ENCODE measurements at regions not wholly inside any gene's neighbourhood (a gene's known extent, or its start where the extent isn't known, plus 50 kb on each side); places are given as distances from the start of the nearest gene placed in this dataset.

DNA sequence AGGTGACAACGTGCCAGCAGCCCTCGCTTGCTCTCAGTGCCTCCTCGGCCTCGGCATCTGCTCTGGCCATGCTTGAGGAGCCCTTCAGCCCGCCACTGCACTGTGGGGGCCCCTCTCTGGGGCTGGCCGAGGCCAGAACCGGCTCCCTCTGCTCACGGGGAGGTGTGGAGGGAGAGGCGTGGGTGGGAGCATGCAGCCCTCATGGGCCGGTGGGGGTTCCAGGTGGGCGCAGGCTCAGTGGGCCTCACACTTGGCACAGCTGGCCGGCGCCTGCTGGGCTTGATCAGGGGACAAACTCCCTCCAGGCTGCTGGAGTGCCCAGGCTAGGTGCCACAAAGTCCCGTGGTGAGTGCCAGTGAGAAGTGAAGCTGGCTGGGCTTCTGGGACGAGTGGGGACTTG lies 566.6 kb upstream of the ID4 start:
- Histone ChIP-seq H3K27me3 (ENCODE audit: control insufficient read depth in 2 of 2, insufficient read depth in 2 of 2, low read length in 2 of 2) (no peaks in the 10 kb centered on the region), H3K4me3 (replicated peaks in 1 of 3; ENCODE audit: insufficient read depth in 1 of 3, low read depth in 1 of 3, low read length in 3 of 3) (no peak overlapping the region), H3K4me2 (ENCODE audit: insufficient read depth, low read length) (no peak overlapping the region), H3K27ac (ENCODE audit: insufficient read depth, low read depth, low read length) (no peak overlapping the region), H3K9ac (replicated peaks; ENCODE audit: extremely low read depth, insufficient read depth, low read length) (no peak overlapping the region), H3K9me3 (replicated peaks; ENCODE audit: control insufficient read depth, insufficient read depth, low read length) (peaks cover 3% of the 10 kb centered on the region), H4K20me1 (replicated peaks; ENCODE audit: control insufficient read depth, extremely low read depth, insufficient read depth, low read length) (no peaks in the 10 kb centered on the region), H3K9me1 (replicated peaks; ENCODE audit: control insufficient read depth, extremely low read depth, insufficient read depth, low read length) (no peaks in the 10 kb centered on the region), H3K4me1 (ENCODE audit: control insufficient read depth, extremely low read depth, insufficient read depth, low read length) (no peaks in the 10 kb centered on the region), H2AFZ (ENCODE audit: low read depth, low read length) (no peak overlapping the region), H3K36me3 (ENCODE audit: control insufficient read depth in 2 of 2, extremely low read depth in 1 of 2, insufficient read depth in 2 of 2, low read length in 2 of 2) (no peaks in the 10 kb centered on the region), H3K79me2 (ENCODE audit: control insufficient read depth, insufficient read depth, low read length) (no peaks in the 10 kb centered on the region)
- ChIA-PET POLR2A (no interaction called here), CTCF (no interaction called here)
- TF ChIP-seq, protein P1, sequence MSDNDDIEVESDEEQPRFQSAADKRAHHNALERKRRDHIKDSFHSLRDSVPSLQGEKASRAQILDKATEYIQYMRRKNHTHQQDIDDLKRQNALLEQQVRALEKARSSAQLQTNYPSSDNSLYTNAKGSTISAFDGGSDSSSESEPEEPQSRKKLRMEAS (IDR thresholded peaks at IDR 0.05; ENCODE audit: insufficient read depth, insufficient read length), result no peak
- TF ChIP-seq POLR2A (IDR thresholded peaks at IDR 0.05; ENCODE audit: low read depth, low read length) (no peak), JUN (IDR thresholded peaks at IDR 0.05; ENCODE audit: borderline replicate concordance, insufficient read depth, insufficient read length, low read depth) (no peak)
- TF ChIP-seq, protein P2, sequence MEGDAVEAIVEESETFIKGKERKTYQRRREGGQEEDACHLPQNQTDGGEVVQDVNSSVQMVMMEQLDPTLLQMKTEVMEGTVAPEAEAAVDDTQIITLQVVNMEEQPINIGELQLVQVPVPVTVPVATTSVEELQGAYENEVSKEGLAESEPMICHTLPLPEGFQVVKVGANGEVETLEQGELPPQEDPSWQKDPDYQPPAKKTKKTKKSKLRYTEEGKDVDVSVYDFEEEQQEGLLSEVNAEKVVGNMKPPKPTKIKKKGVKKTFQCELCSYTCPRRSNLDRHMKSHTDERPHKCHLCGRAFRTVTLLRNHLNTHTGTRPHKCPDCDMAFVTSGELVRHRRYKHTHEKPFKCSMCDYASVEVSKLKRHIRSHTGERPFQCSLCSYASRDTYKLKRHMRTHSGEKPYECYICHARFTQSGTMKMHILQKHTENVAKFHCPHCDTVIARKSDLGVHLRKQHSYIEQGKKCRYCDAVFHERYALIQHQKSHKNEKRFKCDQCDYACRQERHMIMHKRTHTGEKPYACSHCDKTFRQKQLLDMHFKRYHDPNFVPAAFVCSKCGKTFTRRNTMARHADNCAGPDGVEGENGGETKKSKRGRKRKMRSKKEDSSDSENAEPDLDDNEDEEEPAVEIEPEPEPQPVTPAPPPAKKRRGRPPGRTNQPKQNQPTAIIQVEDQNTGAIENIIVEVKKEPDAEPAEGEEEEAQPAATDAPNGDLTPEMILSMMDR (IDR thresholded peaks at IDR 0.05; ENCODE audit: extremely low read depth in 1 of 2, insufficient read depth in 1 of 2, low read depth in 1 of 2, low read length in 2 of 2), result no peak
- dilution Hi-C loops (cut with MboI; ENCODE audit: extremely low pct_ligation_motif_present, low sequenced_read_pairs) (no loop called here), intact Hi-C loops (cut with micrococcal nuclease) (no loop called here)
- FAIRE-seq (no peak), DNase-seq (ENCODE audit: low read depth, low spot score) (no peak)
- BruUV-seq (replicated peaks), result no TSS peak

DNA sequence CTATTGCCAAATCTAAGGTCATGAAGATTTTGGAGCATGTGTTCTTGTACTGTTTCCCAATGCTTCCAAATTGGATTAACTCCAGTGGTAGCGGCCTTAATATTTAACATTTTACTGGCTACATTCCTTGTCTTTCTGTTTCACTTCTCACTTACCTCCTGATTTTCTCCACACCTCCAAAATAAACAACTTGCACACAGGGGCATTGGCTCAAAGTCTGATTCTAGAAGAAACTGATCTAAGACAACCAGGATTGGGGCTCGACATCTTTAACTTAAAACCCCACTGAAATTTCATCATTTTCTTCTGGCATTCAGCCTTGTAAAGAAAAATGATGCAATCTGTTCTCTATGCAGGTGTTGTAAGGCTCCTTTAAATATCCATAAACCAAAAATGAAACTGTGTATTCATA lies 557.9 kb upstream of the ID4 start:
- FAIRE-seq (no peak), DNase-seq (ENCODE audit: low read depth, low spot score) (no peak)
- no peaks in the 10 kb centered on the region for H3K27me3 ChIP-seq (ENCODE audit: control insufficient read depth in 2 of 2, insufficient read depth in 2 of 2, low read length in 2 of 2)
- POLR2A ChIA-PET, result no interaction called here
- TF ChIP-seq EZH2 (IDR thresholded peaks at IDR 0.05; ENCODE audit: borderline replicate concordance, low read depth, low read length, severe bottlenecking), result no peak
- no peak for TF ChIP-seq POLR2A (IDR thresholded peaks at IDR 0.05; ENCODE audit: low read depth, low read length)
- TF ChIP-seq JUN (IDR thresholded peaks at IDR 0.05; ENCODE audit: borderline replicate concordance, insufficient read depth, insufficient read length, low read depth), result no peak
- no peak for TF ChIP-seq FOS (IDR thresholded peaks at IDR 0.05; ENCODE audit: borderline replicate concordance, insufficient read depth, low read length)
- TF ChIP-seq, protein P1 (IDR thresholded peaks at IDR 0.05; ENCODE audit: insufficient read depth, insufficient read length), result no peak
- no peak for TF ChIP-seq MYC (IDR thresholded peaks at IDR 0.05; ENCODE audit: low read depth, low read length)
- TF ChIP-seq, protein P2 (IDR thresholded peaks at IDR 0.05; ENCODE audit: extremely low read depth in 1 of 2, insufficient read depth in 1 of 2, low read depth in 1 of 2, low read length in 2 of 2), result no peak
- no peak for TF ChIP-seq POLR2AphosphoS5 (IDR thresholded peaks at IDR 0.05; ENCODE audit: insufficient read depth, low read depth, low read length)
- TF ChIP-seq GATA2 (IDR thresholded peaks at IDR 0.05; ENCODE audit: insufficient read depth, insufficient read length, low read depth, low read length), result no peak
- H3K4me3 ChIP-seq (replicated peaks in 1 of 3; ENCODE audit: insufficient read depth in 1 of 3, low read depth in 1 of 3, low read length in 3 of 3), result no peak overlapping the region
- H3K9ac ChIP-seq (replicated peaks; ENCODE audit: extremely low read depth, insufficient read depth, low read length), result no peak overlapping the region
- H3K4me1 ChIP-seq (ENCODE audit: control insufficient read depth, extremely low read depth, insufficient read depth, low read length), result no peaks in the 10 kb centered on the region
- no peaks in the 10 kb centered on the region for H3K9me3 ChIP-seq (replicated peaks; ENCODE audit: control insufficient read depth, insufficient read depth, low read length)
- H3K9me1 ChIP-seq (replicated peaks; ENCODE audit: control insufficient read depth, extremely low read depth, insufficient read depth, low read length), result no peaks in the 10 kb centered on the region
- no peaks in the 10 kb centered on the region for H3K36me3 ChIP-seq (ENCODE audit: control insufficient read depth in 2 of 2, extremely low read depth in 1 of 2, insufficient read depth in 2 of 2, low read length in 2 of 2)
- H3K27ac ChIP-seq (ENCODE audit: insufficient read depth, low read depth, low read length), result no peak overlapping the region
- dilution Hi-C loops (cut with MboI; ENCODE audit: extremely low pct_ligation_motif_present, low sequenced_read_pairs), result no loop called here
- H3K4me2 ChIP-seq (ENCODE audit: insufficient read depth, low read length), result no peak overlapping the region
- no peaks in the 10 kb centered on the region for H4K20me1 ChIP-seq (replicated peaks; ENCODE audit: control insufficient read depth, extremely low read depth, insufficient read depth, low read length)
- intact Hi-C loops (cut with micrococcal nuclease), result no loop called here
- no peaks in the 10 kb centered on the region for H3K79me2 ChIP-seq (ENCODE audit: control insufficient read depth, insufficient read depth, low read length)
- no peak overlapping the region for H2AFZ ChIP-seq (ENCODE audit: low read depth, low read length)
- CTCF ChIA-PET, result no interaction called here
- no TSS peak for BruUV-seq (replicated peaks)

All from endothelial cell of umbilical vein (primary cell).